ENCODE measurements at regions not wholly inside any gene's neighbourhood (a gene's known extent, or its start where the extent isn't known, plus 50 kb on each side); places are given as distances from the start of the nearest gene placed in this dataset.

DNA sequence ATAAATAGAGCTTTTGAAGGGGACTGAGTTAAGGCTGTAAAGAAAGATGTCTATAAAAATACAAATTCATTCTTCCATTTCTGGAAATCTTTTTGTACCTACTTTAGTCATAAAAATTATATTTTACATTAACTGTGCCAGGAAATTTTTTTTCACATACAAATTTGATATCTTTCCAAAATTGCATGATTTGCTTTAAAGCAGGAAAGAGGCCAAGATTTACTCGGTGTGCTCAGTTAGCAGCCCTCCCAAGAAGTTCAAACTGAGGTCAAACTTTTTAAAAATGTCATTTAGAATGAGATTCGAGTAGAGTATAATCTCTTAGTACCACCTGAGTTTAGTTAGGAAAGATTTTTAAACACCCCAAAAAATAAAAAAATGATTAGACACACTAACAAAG, 173.2 kb upstream of the GRIP1 start:
- no peak for DNase-seq (ENCODE audit: low read depth)

DNA sequence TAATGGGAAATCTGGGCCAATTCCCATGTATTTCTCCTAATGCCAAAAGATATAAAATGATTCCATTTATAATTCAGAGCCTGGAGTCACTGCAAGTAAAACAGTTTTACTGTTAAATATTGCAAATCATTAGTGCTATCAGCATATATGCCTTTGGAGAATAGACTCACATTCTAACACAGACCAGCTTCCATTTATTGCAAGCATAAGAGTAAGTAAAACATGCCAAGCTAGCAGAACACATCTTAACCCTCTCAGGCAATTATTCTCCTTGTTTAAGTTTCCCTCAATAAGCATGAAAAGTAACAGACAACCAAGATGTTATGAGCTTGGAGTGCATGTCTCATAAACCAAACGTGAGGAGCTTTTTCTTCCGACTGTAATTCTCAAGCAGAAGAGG, 173.9 kb upstream of the GRIP1 start:
- no peak for DNase-seq (ENCODE audit: low read depth)

DNA sequence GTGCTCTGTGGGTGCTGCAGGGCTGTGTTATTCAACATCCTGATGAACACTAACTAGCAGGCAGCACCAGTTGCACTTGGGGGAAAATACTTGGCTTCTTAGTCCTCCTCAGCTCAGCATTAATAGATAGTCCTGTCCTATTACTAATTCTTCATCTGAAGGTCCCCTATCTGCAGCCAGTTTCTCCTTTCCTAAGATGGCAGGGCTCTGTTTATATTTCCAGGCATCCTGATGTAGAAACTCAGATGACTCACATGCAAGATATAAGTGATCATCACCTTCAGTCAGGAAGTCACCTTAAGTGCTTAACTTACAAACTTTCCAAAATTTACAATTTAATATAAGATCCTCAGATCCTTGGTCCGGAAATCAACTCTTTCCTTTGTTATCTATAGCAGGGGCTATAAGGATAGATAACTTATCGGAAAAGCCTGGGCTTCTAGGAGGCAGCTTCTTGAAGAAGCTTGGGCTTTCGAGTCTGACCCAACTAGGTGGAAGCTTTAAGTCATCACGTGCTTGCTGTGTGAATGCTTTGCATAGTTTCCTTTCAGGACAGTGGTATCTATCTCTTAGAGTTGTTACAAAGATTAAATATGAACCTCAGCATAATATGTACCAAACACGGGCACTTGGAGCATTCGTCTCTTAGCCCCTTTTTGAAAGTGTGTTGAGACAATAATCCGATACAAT, 181.0 kb upstream of the GRIP1 start:
- DNase-seq (ENCODE audit: low read depth), result no peak

DNA sequence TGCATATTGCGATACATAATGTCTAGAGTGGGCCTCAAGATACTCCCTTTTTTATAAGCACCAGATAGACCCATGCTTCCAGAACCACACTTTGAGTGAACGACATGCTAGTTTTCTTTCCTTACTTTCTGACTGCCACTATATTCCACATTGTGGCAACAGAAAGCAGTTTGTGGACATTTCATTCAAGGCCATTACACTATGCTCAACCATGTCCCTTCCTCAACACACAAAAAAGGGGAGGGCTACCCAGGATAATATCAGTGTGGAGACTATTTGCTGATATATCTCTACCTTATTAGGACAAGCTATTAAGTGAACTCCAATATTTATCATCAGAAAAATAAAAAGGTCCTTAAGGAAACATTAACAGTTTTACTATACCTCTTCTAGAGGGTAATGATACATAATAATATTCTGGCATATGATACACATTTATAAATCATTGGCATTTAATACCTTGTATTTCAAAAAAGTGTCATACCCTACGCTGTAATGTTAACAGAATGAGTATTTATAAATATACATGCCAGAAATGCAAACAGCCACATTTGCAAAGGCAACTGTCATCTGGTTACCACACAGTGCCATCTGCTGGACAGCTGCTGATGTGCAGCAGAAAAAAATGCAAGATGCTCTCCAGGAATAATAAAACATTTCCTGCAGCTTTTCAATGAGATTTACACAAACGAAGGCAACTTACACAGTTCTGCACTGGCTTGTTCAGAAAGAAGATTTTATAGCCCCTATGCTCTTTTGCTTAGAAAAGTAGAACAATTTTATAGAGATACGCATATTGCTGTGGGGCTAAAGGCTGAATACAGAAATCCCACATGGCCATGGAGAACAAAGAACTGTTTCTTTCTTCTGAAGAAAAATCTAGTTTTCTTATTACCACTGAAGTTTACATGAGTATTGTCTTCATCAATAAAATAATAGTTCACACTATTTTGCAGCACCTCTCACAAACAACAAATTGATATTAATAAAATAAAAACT, 182.2 kb upstream of the GRIP1 start:
- peak; percentile 51 for DNase-seq (ENCODE audit: low read depth)

DNA sequence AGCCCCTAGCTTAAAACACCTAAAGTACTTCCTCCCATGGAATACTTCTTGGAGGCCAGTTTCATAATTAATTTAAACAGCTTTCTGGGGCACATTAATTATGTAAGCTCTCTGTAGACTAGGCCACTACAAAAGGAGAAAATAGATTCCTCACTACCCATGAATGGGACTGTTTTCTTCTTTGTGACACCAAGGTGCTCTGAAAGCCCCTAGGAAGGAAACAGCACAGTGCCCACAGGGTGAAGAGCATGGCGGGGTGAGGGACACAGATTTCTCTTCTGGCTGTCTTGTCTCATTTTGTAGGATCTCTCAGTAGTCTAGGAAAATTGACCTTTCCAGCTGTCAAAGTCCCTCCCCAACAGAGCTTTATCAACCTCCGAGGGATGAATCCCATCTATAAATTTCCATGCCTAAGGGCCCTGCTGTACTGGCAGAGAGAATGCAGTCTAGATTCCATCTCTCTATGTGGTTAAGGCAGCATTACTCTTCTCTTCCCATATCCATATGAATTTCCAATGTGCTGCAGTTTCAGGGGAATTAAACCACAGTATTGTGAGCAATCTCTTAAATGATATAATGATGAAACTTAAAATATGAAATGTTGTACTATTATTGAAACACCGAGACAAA, 183.6 kb upstream of the GRIP1 start:
- no peak for DNase-seq (ENCODE audit: low read depth)

DNA sequence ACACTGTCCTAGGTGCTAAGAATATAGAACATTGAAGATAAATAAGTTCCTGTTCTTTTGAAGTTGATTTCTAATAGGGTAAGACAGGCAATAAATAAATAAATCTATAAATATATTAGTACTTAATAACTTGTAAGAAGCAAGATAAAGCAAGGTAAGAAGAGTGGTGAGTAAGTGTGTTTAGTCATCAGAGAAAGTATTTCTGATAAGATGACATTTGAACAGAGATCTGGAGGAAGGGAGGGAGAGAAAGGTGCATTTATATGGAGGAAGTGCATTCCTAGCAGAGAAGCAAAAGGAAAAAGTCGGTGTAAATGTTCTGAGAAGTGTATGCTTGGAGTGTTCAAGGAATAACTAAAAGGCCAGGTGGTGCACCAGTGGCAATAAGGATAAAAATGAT, 184.4 kb upstream of the GRIP1 start:
- DNase-seq (ENCODE audit: low read depth), result no peak

GRCh38 chr12:66877925-66878324, 199.0 kb upstream of the GRIP1 start:
- DNase-seq (ENCODE audit: low read depth), result no peak

DNA sequence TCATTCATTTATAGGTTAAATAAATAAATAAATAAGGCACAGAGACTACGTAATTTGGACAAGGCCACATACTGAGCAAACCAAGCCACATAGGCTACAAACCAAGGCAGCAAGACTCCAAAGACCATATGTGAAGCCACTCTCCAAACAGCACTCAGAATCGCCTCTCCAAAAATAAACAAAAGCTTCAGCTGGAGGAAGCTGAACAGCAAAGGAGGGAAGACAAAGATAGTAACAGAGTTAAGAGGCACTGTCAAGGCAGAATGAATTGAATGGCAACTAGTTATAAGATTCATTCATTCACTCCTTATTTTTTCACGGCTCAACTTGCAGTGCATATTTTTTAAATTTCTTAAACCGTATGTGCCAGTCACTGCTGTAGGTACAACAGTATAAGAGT, 200.5 kb upstream of the GRIP1 start:
- no peak for DNase-seq (ENCODE audit: low read depth)

- DNase-seq (ENCODE audit: low read depth), result no peak
These were observed 202.5 kb upstream of the GRIP1 start for GRCh38 chr12:66881386-66881785.

- DNase-seq (ENCODE audit: low read depth), result no peak
These were observed 205.2 kb upstream of the GRIP1 start for GRCh38 chr12:66884091-66884490.

DNA sequence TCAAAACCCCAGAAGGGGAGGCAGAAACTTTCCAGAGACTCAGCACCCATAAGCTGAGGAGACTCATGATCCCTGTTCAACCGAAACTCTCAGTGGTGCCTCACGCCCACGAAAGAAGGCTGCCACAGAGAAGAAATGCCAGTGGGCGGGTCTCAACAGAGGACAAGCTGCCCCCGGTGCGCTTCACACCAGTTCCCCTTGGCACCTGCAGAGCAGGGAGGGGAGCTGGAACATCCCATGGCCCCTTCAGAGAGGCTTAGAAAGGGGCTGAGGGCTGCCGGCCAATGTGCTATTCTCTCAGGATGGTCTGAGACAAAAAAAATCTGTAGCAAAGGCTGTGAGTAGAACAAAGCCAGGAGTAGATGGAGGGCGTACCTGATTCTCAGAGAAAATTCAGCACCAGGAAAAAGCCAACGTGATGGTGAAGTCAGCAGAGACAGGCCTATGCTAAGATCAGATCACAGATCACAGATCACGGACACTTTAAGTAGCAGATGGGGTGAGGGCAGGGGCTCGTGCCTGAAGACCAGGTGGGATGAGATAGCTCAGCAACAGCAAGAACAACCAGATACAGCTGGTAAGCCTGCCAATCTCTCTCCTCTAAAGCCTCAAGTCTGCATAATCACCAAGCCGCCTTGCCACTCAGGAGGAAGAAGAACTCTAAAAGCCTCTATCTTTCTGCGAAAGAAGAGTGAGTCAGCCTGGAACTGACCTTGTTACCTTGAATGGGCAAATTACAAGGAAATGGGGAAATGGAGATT, 206.4 kb upstream of the GRIP1 start:
- no peak for DNase-seq (ENCODE audit: low read depth)

DNA sequence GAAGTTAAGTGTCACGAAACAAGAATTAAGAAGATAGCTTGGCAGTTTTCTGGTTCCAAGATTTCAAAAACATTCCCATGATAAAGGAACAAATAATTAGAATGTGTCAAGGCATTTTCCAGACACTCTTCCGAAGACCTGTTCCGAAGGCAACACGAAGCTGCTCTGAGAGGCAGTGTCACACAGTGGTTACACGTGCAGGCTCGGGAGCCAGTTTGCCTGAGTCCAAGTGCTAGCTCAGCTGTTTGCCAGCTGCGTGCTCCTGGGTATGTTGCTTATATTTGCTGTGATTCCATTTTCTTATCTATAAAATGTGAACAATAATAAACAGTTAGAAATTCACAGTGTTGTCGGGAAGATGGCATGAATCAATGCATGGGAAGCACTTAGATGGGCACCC, 217.9 kb upstream of the GRIP1 start:
- no peak for DNase-seq (ENCODE audit: low read depth)

DNA sequence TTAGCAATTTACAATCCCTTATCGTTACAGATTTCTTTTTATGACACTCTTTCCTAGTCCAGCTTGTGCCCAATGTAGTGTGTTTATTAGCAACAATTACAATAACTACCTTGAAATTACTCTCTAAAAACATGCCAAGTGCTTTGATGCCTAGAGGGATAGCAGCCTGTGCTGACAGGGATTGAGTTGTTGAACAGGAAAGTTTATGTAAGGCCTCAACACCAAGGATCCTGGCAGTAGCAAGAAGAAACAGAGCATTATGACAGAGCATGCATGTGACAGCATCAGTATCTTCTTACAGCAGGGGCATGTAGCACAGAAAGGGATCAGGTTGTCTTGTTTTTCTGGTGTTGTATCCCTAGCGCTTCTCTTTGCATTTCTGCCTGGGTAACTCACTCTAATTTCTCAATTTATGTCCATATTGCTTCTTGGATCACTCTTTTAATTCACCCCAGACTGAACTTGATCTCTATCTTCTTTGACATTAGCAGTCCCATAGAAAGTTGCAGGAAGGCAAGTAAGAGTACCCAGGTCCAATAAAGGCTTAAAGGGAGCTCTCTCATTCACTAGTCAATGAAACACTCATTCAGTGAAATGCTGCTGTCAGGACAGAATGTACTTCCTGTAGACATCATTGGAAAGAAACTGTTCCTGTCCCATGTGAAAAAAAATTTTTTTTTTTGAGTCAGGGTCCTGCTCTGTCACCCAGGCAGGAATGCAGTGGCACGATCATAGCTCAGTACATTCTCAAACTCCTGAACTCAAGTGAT, 220.0 kb upstream of the GRIP1 start:
- DNase-seq (ENCODE audit: low read depth), result no peak

DNA sequence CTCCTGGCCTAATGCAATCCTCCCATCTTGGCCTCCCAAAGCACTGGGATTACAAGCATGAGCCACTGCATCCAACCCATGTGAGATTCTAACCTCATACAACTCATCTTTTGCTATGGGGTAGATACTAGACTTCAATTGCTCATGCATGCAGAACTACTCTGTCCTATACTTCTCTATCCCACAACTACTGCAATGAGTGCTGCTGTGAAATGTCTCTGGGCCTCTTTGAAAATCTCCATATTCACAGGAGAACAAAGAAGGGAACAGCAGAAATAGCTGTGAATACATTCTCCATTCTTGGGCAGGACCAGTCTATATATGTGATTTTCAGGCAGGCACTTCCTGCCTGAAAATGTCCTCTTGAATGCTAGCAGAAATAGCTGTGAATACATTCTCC, 220.7 kb upstream of the GRIP1 start:
- DNase-seq (ENCODE audit: low read depth), result no peak

GRCh38 chr12:66900616-66901015, 221.7 kb upstream of the GRIP1 start:
- no peak for DNase-seq (ENCODE audit: low read depth)

DNA sequence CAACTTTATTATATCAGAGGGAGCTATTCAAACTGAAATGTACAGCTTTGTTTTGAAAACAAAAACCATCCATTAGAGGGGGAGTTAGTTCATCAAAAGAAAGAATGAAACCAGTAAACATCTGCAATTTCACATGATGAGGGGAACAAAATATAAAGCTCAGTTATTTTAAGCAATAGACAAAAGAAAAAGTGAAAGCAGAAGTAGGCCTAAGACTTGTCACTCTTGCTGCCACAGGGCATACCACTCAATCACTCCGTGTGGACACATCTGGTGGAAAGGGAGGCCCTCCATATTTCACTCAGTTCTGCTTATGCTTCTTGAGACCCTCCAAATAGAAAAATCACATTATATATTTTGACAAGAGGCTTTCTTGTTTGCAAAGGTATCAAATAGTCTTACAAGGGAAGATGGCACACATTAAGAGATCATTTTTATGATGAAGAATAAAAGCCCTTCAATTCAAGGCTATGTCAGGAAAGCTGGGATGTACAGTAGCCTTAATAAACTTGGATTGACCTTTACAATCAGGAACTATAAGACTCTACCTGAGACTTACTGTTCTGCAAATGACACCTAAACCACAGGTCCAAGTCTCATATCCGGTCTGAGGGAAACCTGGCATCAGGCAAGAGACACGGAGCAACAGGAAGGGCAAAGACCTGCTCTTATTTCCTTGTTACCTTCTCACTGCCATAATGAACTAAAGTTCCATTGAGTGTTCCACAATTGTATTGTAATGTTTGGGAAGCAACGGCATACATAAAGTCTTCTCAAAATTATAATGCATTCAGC, 222.5 kb upstream of the GRIP1 start:
- no peak for DNase-seq (ENCODE audit: low read depth)

- DNase-seq (ENCODE audit: low read depth), result no peak
These were observed 223.1 kb upstream of the GRIP1 start for GRCh38 chr12:66902020-66902419.

DNA sequence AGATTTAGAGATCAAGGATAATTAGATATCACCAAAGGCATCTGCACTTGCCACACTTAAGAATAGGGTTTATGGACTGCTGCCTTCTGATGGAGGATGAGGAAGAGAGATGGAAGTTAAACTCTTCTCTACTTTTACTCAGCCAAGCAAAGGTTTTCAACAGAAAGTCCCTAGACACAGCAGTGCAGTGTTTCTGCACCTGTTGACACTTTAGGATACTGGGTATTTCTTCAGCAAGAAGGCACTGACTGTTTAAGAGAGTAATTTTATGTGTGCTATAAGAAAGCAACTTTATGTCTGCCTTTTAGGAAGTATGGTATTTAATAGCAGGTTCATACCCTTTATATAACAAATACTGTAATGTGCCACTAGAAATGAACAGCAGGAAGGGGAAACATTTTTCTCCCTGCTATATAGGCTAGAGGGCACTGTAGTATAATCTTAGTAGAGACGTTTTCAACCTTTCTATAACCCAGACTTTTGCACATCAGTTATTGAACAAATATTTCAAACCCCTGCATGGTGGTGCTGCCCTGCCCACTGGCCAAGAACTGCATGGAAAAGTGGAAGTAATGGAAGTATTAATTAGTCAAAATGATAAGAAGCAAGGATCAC, 225.0 kb upstream of the GRIP1 start:
- DNase-seq (ENCODE audit: low read depth), result no peak

- DNase-seq (ENCODE audit: low read depth), result no peak
These were observed 226.3 kb upstream of the GRIP1 start for GRCh38 chr12:66905201-66905600.

All from LHCN-M2 (cell line).